ENCODE measurements at regions not wholly inside any gene's neighbourhood (a gene's known extent, or its start where the extent isn't known, plus 50 kb on each side); places are given as distances from the start of the nearest gene placed in this dataset.
A peak's percentile ranks its signal among the peaks of the same experiment; 100 is the strongest.

GRCh38 chr2:239827523-239827890 lies 197.6 kb downstream of the NDUFA10 start:
- H3K27ac ChIP-seq, result no peak overlapping the region
- TF ChIP-seq, protein P1, sequence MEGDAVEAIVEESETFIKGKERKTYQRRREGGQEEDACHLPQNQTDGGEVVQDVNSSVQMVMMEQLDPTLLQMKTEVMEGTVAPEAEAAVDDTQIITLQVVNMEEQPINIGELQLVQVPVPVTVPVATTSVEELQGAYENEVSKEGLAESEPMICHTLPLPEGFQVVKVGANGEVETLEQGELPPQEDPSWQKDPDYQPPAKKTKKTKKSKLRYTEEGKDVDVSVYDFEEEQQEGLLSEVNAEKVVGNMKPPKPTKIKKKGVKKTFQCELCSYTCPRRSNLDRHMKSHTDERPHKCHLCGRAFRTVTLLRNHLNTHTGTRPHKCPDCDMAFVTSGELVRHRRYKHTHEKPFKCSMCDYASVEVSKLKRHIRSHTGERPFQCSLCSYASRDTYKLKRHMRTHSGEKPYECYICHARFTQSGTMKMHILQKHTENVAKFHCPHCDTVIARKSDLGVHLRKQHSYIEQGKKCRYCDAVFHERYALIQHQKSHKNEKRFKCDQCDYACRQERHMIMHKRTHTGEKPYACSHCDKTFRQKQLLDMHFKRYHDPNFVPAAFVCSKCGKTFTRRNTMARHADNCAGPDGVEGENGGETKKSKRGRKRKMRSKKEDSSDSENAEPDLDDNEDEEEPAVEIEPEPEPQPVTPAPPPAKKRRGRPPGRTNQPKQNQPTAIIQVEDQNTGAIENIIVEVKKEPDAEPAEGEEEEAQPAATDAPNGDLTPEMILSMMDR (IDR thresholded peaks at IDR 0.05), result no peak
- TF ChIP-seq ZFX (IDR thresholded peaks at IDR 0.05; ENCODE audit: borderline replicate concordance), result no peak

DNA sequence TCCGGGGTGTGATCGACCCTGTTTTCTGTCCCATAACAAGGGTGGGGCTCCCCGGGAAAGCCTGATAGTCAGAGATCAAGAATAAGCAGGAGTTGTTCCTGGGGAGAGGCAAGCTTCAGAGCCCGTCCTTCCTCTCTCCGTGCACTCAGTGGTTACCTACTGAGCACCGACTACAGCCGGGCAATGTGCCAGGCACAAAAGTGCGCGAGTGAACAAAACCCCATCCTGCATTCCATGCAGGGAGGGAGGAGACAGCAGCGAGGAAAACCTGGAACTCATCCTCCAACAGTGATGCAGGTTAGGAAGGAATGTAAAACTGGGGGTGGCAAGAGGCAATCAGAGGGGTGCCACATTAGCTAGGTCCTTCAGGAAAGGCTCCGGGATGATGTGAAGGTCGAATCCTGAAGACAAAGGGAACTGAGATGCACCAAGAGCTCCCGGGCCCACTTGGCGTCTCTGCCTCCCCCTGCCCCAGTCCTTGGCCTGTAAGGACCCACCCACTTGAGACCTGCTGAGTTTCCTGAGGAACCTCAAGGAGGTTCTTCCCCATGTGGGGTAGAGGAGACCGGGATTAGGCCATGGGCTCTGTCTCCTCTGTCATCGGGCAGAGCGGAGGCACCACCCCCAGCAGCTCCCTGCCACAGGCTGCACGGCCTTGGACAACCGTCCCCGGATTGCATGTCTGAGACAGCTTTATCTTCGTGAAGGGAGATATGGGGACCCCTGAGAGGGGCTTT lies 198.2 kb downstream of the NDUFA10 start:
- no peak overlapping the region for H3K27ac ChIP-seq
- TF ChIP-seq, protein P1 (IDR thresholded peaks at IDR 0.05), result no peak
- TF ChIP-seq ZFX (IDR thresholded peaks at IDR 0.05; ENCODE audit: borderline replicate concordance), result no peak

- TF ChIP-seq ZFX (IDR thresholded peaks at IDR 0.05; ENCODE audit: borderline replicate concordance), result no peak
- TF ChIP-seq, protein P1 (IDR thresholded peaks at IDR 0.05), result no peak
- no peak overlapping the region for H3K27ac ChIP-seq
These were observed 198.8 kb downstream of the NDUFA10 start for GRCh38 chr2:239826376-239826775.

GRCh38 chr2:239825705-239825979 lies 199.5 kb downstream of the NDUFA10 start:
- no peak overlapping the region for H3K27ac ChIP-seq
- no peak for TF ChIP-seq ZFX (IDR thresholded peaks at IDR 0.05; ENCODE audit: borderline replicate concordance)
- TF ChIP-seq, protein P1 (IDR thresholded peaks at IDR 0.05), result no peak

GRCh38 chr2:239824866-239825704 lies 200.1 kb downstream of the NDUFA10 start:
- TF ChIP-seq, protein P1 (IDR thresholded peaks at IDR 0.05), result no peak
- no peak for TF ChIP-seq ZFX (IDR thresholded peaks at IDR 0.05; ENCODE audit: borderline replicate concordance)

GRCh38 chr2:239824046-239824694 lies 201.0 kb downstream of the NDUFA10 start:
- H3K27ac ChIP-seq, result no peak overlapping the region
- no peak for TF ChIP-seq ZFX (IDR thresholded peaks at IDR 0.05; ENCODE audit: borderline replicate concordance)
- TF ChIP-seq, protein P1 (IDR thresholded peaks at IDR 0.05), result peak; percentile 68

More at GRCh38 chr2:239824866-239825704, 200.1 kb downstream of the NDUFA10 start:
- H3K27ac ChIP-seq, result no peak overlapping the region

Data from 22Rv1 (cell line).